Fibroblast of lung (primary cell): ENCODE measurements at regions not wholly inside any gene's neighbourhood (a gene's known extent, or its start where the extent isn't known, plus 50 kb on each side); places are given as distances from the start of the nearest gene placed in this dataset.

Experiments
- DNase-seq, 2 donors: peaks; one replicate each; pipeline versions ENCODE4 v3.0.0 to v3.0.0-alpha.2; 2010; ENCODE audit warnings: low read depth in 2 of 2
- H2AFZ ChIP-seq: 2 replicates; pipeline ENCODE4 v1.5.1; 2012; ENCODE audit warnings: low read length, control low read depth, inconsistent platforms
- H3K27ac ChIP-seq: 2 replicates; pipeline ENCODE4 v1.5.1; 2011; ENCODE audit warnings: low read length, control low read depth; ENCODE audit not compliant: insufficient read depth
- H3K27me3 ChIP-seq: 2 replicates; pipeline ENCODE4 v1.5.1; 2011; ENCODE audit warnings: mild to moderate bottlenecking, low read length; ENCODE audit not compliant: control insufficient read depth, insufficient read depth
- H3K36me3 ChIP-seq: 2 replicates; pipeline ENCODE4 v1.5.1; 2011; ENCODE audit warnings: low read length; ENCODE audit not compliant: control insufficient read depth, insufficient read depth
- H3K4me1 ChIP-seq: 2 replicates; pipeline ENCODE4 v1.5.1; 2011; ENCODE audit warnings: low read length; ENCODE audit not compliant: control insufficient read depth, insufficient read depth; ENCODE audit errors: extremely low read depth
- H3K4me2 ChIP-seq: 2 replicates; pipeline ENCODE4 v1.5.1; 2011; ENCODE audit warnings: low read length, control low read depth; ENCODE audit not compliant: insufficient read depth; ENCODE audit errors: extremely low read depth
- H3K4me3 ChIP-seq, 4 experiments: fragments of 200-600 bp in 1 of 4; sonication (generic) in 1 of 4; replicated peaks in 1 of 4; 2 replicates each; pipeline ENCODE4 v1.5.1; 2011 to 2016; ENCODE audit warnings: low read length in 4 of 4, low read depth in 3 of 4, mild to moderate bottlenecking in 3 of 4, control low read depth in 2 of 4, inconsistent platforms in 1 of 4, mixed read lengths in 1 of 4; ENCODE audit not compliant: insufficient read depth in 1 of 4; ENCODE audit errors: control extremely low read depth in 1 of 4
- H3K79me2 ChIP-seq: 2 replicates; pipeline ENCODE4 v1.5.1; 2012; ENCODE audit warnings: mild to moderate bottlenecking, low read length, inconsistent platforms; ENCODE audit not compliant: control insufficient read depth, insufficient read depth
- H3K9ac ChIP-seq: 2 replicates; pipeline ENCODE4 v1.5.1; 2011; ENCODE audit warnings: mild to moderate bottlenecking, low read length, control low read depth; ENCODE audit not compliant: insufficient read depth
- H3K9me3 ChIP-seq: 2 replicates; pipeline ENCODE4 v1.5.1; 2012; ENCODE audit warnings: low read depth, low read length; ENCODE audit not compliant: control insufficient read depth, insufficient read depth
- H4K20me1 ChIP-seq: 2 replicates; pipeline ENCODE4 v1.5.1; 2011; ENCODE audit warnings: low read length; ENCODE audit not compliant: control insufficient read depth, insufficient read depth; ENCODE audit errors: extremely low read depth
- CTCF ChIP-seq, 2 donors: IDR thresholded peaks in 1 of 2; conservative IDR thresholded peaks in 1 of 2; 1 replicate in 1 of 2; 2 replicates in 1 of 2; pipeline ENCODE4 v1.5.1; 2011 to 2012; ENCODE audit warnings: low read length in 2 of 2, control low read depth in 1 of 2, inconsistent platforms in 1 of 2, low read depth in 1 of 2, mild to moderate bottlenecking in 1 of 2
- EZH2 ChIP-seq: IDR thresholded peaks from 2 replicates; pipeline ENCODE4 v1.5.1; 2012; ENCODE audit warnings: low read length, control low read depth, mild to moderate bottlenecking; ENCODE audit errors: missing control alignments

DNA sequence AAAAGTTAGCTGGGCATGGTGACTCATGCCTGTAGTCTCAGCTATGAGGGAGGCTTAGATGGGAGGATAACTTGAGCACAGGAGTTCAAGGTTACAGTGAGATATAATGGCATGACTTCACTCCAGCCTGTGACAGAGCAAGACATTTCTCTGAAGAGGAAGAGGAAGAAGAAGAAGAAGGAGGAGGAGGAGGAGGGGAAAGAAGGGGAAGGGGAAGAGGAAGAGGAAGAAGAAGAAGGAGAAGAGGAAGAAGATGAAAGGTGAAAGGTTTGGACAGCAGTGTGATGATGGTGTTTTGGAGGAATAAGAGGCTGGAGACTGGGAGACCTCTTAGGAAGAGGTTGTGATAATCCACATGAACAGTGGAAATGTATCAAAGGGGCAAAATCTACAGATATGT lies 410.7 kb upstream of the JAG1 start:
- Histone ChIP-seq H3K9me3 (no peaks in the 10 kb centered on the region), H3K4me3 (no peak overlapping the region), H3K36me3 (no peaks in the 10 kb centered on the region), H2AFZ (no peak overlapping the region), H4K20me1 (no peaks in the 10 kb centered on the region), H3K27me3 (no peaks in the 10 kb centered on the region), H3K4me2 (no peak overlapping the region), H3K79me2 (no peaks in the 10 kb centered on the region), H3K9ac (no peak overlapping the region), H3K4me1 (no peaks in the 10 kb centered on the region), H3K27ac (no peak overlapping the region)
- DNase-seq, result no peak
- TF ChIP-seq CTCF (conservative IDR thresholded peaks at IDR 0.05 in 1 of 2, IDR thresholded peaks at IDR 0.05 in 1 of 2; ENCODE audit: low read depth in 1 of 2, low read length in 2 of 2) (no peak), EZH2 (no peak)

GRCh38 chr20:11086970-11087369 lies 413.2 kb upstream of the JAG1 start:
- H3K36me3 ChIP-seq, result no peaks in the 10 kb centered on the region
- no peak for TF ChIP-seq EZH2
- no peak for TF ChIP-seq CTCF (conservative IDR thresholded peaks at IDR 0.05 in 1 of 2, IDR thresholded peaks at IDR 0.05 in 1 of 2; ENCODE audit: low read depth in 1 of 2, low read length in 2 of 2)
- H3K4me3 ChIP-seq, result no peak overlapping the region
- DNase-seq, result no peak
- no peak overlapping the region for H3K9ac ChIP-seq
- no peaks in the 10 kb centered on the region for H3K79me2 ChIP-seq
- H3K4me2 ChIP-seq, result no peak overlapping the region
- H4K20me1 ChIP-seq, result no peaks in the 10 kb centered on the region
- no peak overlapping the region for H2AFZ ChIP-seq
- H3K9me3 ChIP-seq, result no peaks in the 10 kb centered on the region
- no peaks in the 10 kb centered on the region for H3K27me3 ChIP-seq
- H3K27ac ChIP-seq, result no peak overlapping the region
- H3K4me1 ChIP-seq, result no peaks in the 10 kb centered on the region

DNA sequence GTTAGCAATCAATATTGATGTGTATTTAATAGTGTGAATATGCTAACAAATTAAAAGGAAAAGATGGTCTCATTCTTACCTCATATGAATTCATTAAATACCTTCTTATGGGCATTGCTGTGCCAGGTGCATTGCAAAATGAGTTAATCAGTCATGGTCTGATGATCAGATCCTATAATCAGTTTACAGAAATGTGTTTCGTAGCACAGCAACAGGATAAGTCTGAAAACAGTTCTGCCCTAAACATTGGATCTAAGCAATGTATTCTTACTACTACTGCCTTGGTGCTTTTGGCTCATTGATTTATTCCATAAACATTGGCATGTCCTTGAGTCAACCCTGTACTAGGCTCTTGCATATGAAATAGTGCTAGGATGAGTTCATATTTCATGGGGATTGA lies 417.0 kb upstream of the JAG1 start:
- no peak overlapping the region for H2AFZ ChIP-seq
- no peaks in the 10 kb centered on the region for H4K20me1 ChIP-seq
- H3K4me3 ChIP-seq, result no peak overlapping the region
- no peak overlapping the region for H3K27ac ChIP-seq
- no peaks in the 10 kb centered on the region for H3K36me3 ChIP-seq
- no peaks in the 10 kb centered on the region for H3K9me3 ChIP-seq
- H3K79me2 ChIP-seq, result no peaks in the 10 kb centered on the region
- no peak overlapping the region for H3K9ac ChIP-seq
- H3K27me3 ChIP-seq, result no peaks in the 10 kb centered on the region
- no peak for DNase-seq
- TF ChIP-seq CTCF (conservative IDR thresholded peaks at IDR 0.05 in 1 of 2, IDR thresholded peaks at IDR 0.05 in 1 of 2; ENCODE audit: low read depth in 1 of 2, low read length in 2 of 2) (no peak), EZH2 (no peak)
- no peak overlapping the region for H3K4me2 ChIP-seq
- no peaks in the 10 kb centered on the region for H3K4me1 ChIP-seq
